SK-N-SH treated with all-trans-retinoic acid at 6 μM for 48 hours (cell line): ENCODE measurements at regions not wholly inside any gene's neighbourhood (a gene's known extent, or its start where the extent isn't known, plus 50 kb on each side); places are given as distances from the start of the nearest gene placed in this dataset.

Experiments used
- ATAC-seq: fragments of 200-7000 bp; cut with Tn5 transposase; 3 replicates; pipeline ENCODE4 v1.9.1; 2020; ENCODE audit warnings: mild to moderate bottlenecking, moderate library complexity
- ARNTL ChIP-seq: fragments of 450-650 bp; formaldehyde crosslinking; IDR thresholded peaks from 2 replicates; pipeline ENCODE4 v1.5.0; 2020; ENCODE audit warnings: low read depth, mild to moderate bottlenecking, moderate library complexity, borderline replicate concordance
- BACH2 ChIP-seq: fragments of 250-450 bp; sonication (Bioruptor Pico); IDR thresholded peaks from 2 replicates; pipeline ENCODE4 v1.9.0; 2021; ENCODE audit warnings: mild to moderate bottlenecking, borderline replicate concordance
- CREB5 ChIP-seq: fragments of 250-450 bp; sonication (Bioruptor Pico); IDR thresholded peaks from 2 replicates; pipeline ENCODE4 v1.5.1; 2020; ENCODE audit warnings: low read depth, mild to moderate bottlenecking, moderate library complexity
- CSRNP3 ChIP-seq: fragments of 250-450 bp; sonication (Bioruptor Pico); IDR thresholded peaks from 2 replicates; pipeline ENCODE4 v1.5.1; 2021; ENCODE audit warnings: mild to moderate bottlenecking, moderate library complexity
- ESRRG ChIP-seq: fragments of 250-450 bp; sonication (Bioruptor Pico); IDR thresholded peaks from 2 replicates; pipeline ENCODE4 v1.6.1; 2021; ENCODE audit warnings: mild to moderate bottlenecking
- GLIS3 ChIP-seq: fragments of 250-450 bp; sonication (Bioruptor Pico); IDR thresholded peaks from 2 replicates; pipeline ENCODE4 v1.5.0; 2020; ENCODE audit warnings: mild to moderate bottlenecking, moderate library complexity
- ISL1 ChIP-seq: fragments of 250-450 bp; sonication (Bioruptor Pico); IDR thresholded peaks from 2 replicates; pipeline ENCODE4 v2.1.2; 2022; ENCODE audit warnings: mild to moderate bottlenecking, moderate library complexity
- OSR1 ChIP-seq: fragments of 250-450 bp; sonication (Bioruptor Pico); IDR thresholded peaks from 2 replicates; pipeline ENCODE4 v1.8.0; 2022; ENCODE audit warnings: moderate library complexity, mild to moderate bottlenecking, inconsistent platforms
- POU6F1 ChIP-seq: fragments of 250-450 bp; sonication (Bioruptor Pico); IDR thresholded peaks from 2 replicates; pipeline ENCODE4 v1.8.0; 2021; ENCODE audit warnings: low read depth, mild to moderate bottlenecking, moderate library complexity, borderline replicate concordance
- PPARA ChIP-seq: fragments of 250-450 bp; sonication (Bioruptor Pico); IDR thresholded peaks from 2 replicates; pipeline ENCODE4 v1.5.0; 2020; ENCODE audit warnings: mild to moderate bottlenecking, borderline replicate concordance
- RARB ChIP-seq: fragments of 250-450 bp; sonication (Bioruptor Pico); IDR thresholded peaks from 2 replicates; pipeline ENCODE4 v1.8.0; 2021; ENCODE audit warnings: mild to moderate bottlenecking, moderate library complexity
- SNAI2 ChIP-seq: fragments of 250-450 bp; sonication (Bioruptor Pico); IDR thresholded peaks from 2 replicates; pipeline ENCODE4 v1.5.0; 2020; ENCODE audit warnings: mild to moderate bottlenecking, moderate library complexity
- TCF4 ChIP-seq: fragments of 250-450 bp; sonication (Bioruptor Pico); IDR thresholded peaks from 2 replicates; pipeline ENCODE4 v1.8.0; 2021; ENCODE audit warnings: mild to moderate bottlenecking, moderate library complexity, borderline replicate concordance
- TOX ChIP-seq: fragments of 250-450 bp; sonication (Bioruptor Pico); IDR thresholded peaks from 2 replicates; pipeline ENCODE4 v1.8.0; 2021; ENCODE audit warnings: mild to moderate bottlenecking, moderate library complexity, borderline replicate concordance
- ZNF565 ChIP-seq: fragments of 450-650 bp; formaldehyde crosslinking; conservative IDR thresholded peaks from 2 replicates; pipeline ENCODE4 v1.5.0; 2020; ENCODE audit warnings: low read depth, mild to moderate bottlenecking, moderate library complexity
- ZNF70 ChIP-seq: fragments of 450-650 bp; formaldehyde crosslinking; IDR thresholded peaks from 2 replicates; pipeline ENCODE4 v1.5.0; 2020; ENCODE audit warnings: mild to moderate bottlenecking, moderate library complexity
- ZNF8 ChIP-seq: fragments of 450-650 bp; formaldehyde crosslinking; IDR thresholded peaks from 2 replicates; pipeline ENCODE4 v1.5.0; 2020; ENCODE audit warnings: mild to moderate bottlenecking, moderate library complexity
- TF ChIP-seq, protein P1 (sequence below): fragments of 250-450 bp; sonication (Bioruptor Pico); IDR thresholded peaks from 2 replicates; pipeline ENCODE4 v1.5.0; 2020; ENCODE audit warnings: mild to moderate bottlenecking, moderate library complexity
- TF ChIP-seq, protein P2 (sequence below): fragments of 250-450 bp; sonication (Bioruptor Pico); IDR thresholded peaks from 2 replicates; pipeline ENCODE4 v1.8.0; 2020; ENCODE audit warnings: mild to moderate bottlenecking, moderate library complexity, borderline replicate concordance

- TF ChIP-seq POU6F1 (CRISPR knock-in tag): no peak
- TF ChIP-seq RARB (CRISPR knock-in tag): no peak
- no peak for TF ChIP-seq ISL1
- no peak for TF ChIP-seq ARNTL (CRISPR knock-in tag)
- no peak for TF ChIP-seq PPARA (CRISPR knock-in tag)
- TF ChIP-seq SNAI2 (CRISPR knock-in tag): no peak
- TF ChIP-seq BACH2 (CRISPR knock-in tag): no peak
- no peak for TF ChIP-seq ZNF8 (CRISPR knock-in tag)
- no peak for TF ChIP-seq TOX (CRISPR knock-in tag)
- TF ChIP-seq, protein P1, sequence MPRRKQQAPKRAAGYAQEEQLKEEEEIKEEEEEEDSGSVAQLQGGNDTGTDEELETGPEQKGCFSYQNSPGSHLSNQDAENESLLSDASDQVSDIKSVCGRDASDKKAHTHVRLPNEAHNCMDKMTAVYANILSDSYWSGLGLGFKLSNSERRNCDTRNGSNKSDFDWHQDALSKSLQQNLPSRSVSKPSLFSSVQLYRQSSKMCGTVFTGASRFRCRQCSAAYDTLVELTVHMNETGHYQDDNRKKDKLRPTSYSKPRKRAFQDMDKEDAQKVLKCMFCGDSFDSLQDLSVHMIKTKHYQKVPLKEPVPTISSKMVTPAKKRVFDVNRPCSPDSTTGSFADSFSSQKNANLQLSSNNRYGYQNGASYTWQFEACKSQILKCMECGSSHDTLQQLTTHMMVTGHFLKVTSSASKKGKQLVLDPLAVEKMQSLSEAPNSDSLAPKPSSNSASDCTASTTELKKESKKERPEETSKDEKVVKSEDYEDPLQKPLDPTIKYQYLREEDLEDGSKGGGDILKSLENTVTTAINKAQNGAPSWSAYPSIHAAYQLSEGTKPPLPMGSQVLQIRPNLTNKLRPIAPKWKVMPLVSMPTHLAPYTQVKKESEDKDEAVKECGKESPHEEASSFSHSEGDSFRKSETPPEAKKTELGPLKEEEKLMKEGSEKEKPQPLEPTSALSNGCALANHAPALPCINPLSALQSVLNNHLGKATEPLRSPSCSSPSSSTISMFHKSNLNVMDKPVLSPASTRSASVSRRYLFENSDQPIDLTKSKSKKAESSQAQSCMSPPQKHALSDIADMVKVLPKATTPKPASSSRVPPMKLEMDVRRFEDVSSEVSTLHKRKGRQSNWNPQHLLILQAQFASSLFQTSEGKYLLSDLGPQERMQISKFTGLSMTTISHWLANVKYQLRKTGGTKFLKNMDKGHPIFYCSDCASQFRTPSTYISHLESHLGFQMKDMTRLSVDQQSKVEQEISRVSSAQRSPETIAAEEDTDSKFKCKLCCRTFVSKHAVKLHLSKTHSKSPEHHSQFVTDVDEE (CRISPR knock-in tag): no peak
- TF ChIP-seq GLIS3: no peak
- TF ChIP-seq OSR1 (CRISPR knock-in tag): no peak
Measured at GRCh38 chr10:83819609-83820008, 319.7 kb upstream of the GHITM start.

GRCh38 chr10:83820033-83820432, 319.3 kb upstream of the GHITM start:
- no peak for ATAC-seq
- no peak for TF ChIP-seq TCF4 (CRISPR knock-in tag)
- no peak for TF ChIP-seq TOX (CRISPR knock-in tag)
- TF ChIP-seq ESRRG (CRISPR knock-in tag): no peak
- TF ChIP-seq, protein P1 (CRISPR knock-in tag): no peak
- no peak for TF ChIP-seq OSR1 (CRISPR knock-in tag)
- TF ChIP-seq SNAI2 (CRISPR knock-in tag): no peak
- no peak for TF ChIP-seq POU6F1 (CRISPR knock-in tag)
- no peak for TF ChIP-seq PPARA (CRISPR knock-in tag)
- TF ChIP-seq CSRNP3: no peak
- no peak for TF ChIP-seq BACH2 (CRISPR knock-in tag)
- no peak for TF ChIP-seq CREB5 (CRISPR knock-in tag)
- TF ChIP-seq ZNF8 (CRISPR knock-in tag): no peak
- no peak for TF ChIP-seq GLIS3
- no peak for TF ChIP-seq ZNF565
- no peak for TF ChIP-seq ARNTL (CRISPR knock-in tag)
- no peak for TF ChIP-seq RARB (CRISPR knock-in tag)
- TF ChIP-seq, protein P2, sequence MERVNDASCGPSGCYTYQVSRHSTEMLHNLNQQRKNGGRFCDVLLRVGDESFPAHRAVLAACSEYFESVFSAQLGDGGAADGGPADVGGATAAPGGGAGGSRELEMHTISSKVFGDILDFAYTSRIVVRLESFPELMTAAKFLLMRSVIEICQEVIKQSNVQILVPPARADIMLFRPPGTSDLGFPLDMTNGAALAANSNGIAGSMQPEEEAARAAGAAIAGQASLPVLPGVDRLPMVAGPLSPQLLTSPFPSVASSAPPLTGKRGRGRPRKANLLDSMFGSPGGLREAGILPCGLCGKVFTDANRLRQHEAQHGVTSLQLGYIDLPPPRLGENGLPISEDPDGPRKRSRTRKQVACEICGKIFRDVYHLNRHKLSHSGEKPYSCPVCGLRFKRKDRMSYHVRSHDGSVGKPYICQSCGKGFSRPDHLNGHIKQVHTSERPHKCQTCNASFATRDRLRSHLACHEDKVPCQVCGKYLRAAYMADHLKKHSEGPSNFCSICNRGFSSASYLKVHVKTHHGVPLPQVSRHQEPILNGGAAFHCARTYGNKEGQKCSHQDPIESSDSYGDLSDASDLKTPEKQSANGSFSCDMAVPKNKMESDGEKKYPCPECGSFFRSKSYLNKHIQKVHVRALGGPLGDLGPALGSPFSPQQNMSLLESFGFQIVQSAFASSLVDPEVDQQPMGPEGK (CRISPR knock-in tag): no peak
- TF ChIP-seq ZNF70 (CRISPR knock-in tag): no peak
- TF ChIP-seq, all 23 proteins: peak for 0

More at GRCh38 chr10:83819609-83820008, 319.7 kb upstream of the GHITM start:
- no peak for ATAC-seq
